OCI-LY3 (cell line): ENCODE measurements at regions not wholly inside any gene's neighbourhood (a gene's known extent, or its start where the extent isn't known, plus 50 kb on each side); places are given as distances from the start of the nearest gene placed in this dataset.
"Not testable (repeated sequence)": the region's sequence is repeated elsewhere in the genome, so short reads cannot be mapped to it uniquely, and the experiment has no call there.

Source experiments
- EZH2phosphoT487 ChIP-seq: fragments of 200-600 bp; shearing (Covaris generic); IDR thresholded peaks from 2 replicates; pipeline ENCODE4 v1.6.1; 2018; ENCODE audit warnings: antibody characterized with exemption, mixed run types, low read depth
- TF ChIP-seq, protein P1 (sequence below): fragments of 200-600, 300-600 bp; sonication (generic); IDR thresholded peaks from 2 replicates; pipeline ENCODE4 v1.5.1; 2014; ENCODE audit warnings: antibody characterized with exemption, low read length, low read depth

DNA sequence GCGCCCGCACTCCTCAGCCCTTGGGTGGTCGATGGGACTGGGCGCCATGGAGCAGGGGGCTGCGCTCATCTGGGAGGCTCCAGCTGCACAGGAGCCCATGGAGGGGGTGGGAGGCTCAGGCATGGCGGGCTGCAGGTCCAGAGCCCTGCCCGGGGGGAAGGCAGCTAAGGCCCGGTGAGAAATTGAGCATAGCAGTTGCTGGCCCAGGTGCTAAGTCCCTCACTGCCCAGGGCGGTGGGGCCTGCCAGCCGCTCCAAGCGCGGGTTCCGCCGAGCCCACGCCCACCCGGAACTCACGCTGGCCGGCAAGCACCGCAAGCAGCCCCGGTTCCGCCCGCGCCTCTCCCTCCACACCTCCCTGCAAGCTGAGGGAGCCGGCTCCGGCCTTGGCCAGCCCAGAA is 508.2 kb upstream of the CYLC2 start:
- TF ChIP-seq, protein P1, sequence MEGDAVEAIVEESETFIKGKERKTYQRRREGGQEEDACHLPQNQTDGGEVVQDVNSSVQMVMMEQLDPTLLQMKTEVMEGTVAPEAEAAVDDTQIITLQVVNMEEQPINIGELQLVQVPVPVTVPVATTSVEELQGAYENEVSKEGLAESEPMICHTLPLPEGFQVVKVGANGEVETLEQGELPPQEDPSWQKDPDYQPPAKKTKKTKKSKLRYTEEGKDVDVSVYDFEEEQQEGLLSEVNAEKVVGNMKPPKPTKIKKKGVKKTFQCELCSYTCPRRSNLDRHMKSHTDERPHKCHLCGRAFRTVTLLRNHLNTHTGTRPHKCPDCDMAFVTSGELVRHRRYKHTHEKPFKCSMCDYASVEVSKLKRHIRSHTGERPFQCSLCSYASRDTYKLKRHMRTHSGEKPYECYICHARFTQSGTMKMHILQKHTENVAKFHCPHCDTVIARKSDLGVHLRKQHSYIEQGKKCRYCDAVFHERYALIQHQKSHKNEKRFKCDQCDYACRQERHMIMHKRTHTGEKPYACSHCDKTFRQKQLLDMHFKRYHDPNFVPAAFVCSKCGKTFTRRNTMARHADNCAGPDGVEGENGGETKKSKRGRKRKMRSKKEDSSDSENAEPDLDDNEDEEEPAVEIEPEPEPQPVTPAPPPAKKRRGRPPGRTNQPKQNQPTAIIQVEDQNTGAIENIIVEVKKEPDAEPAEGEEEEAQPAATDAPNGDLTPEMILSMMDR, result not testable (repeated sequence)
- TF ChIP-seq EZH2phosphoT487, result not testable (repeated sequence)
